ENCODE measurements at regions not wholly inside any gene's neighbourhood (a gene's known extent, or its start where the extent isn't known, plus 50 kb on each side); places are given as distances from the start of the nearest gene placed in this dataset.

- TF ChIP-seq, protein P1, sequence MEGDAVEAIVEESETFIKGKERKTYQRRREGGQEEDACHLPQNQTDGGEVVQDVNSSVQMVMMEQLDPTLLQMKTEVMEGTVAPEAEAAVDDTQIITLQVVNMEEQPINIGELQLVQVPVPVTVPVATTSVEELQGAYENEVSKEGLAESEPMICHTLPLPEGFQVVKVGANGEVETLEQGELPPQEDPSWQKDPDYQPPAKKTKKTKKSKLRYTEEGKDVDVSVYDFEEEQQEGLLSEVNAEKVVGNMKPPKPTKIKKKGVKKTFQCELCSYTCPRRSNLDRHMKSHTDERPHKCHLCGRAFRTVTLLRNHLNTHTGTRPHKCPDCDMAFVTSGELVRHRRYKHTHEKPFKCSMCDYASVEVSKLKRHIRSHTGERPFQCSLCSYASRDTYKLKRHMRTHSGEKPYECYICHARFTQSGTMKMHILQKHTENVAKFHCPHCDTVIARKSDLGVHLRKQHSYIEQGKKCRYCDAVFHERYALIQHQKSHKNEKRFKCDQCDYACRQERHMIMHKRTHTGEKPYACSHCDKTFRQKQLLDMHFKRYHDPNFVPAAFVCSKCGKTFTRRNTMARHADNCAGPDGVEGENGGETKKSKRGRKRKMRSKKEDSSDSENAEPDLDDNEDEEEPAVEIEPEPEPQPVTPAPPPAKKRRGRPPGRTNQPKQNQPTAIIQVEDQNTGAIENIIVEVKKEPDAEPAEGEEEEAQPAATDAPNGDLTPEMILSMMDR (IDR thresholded peaks at IDR 0.05): no peak
- no peak for TF ChIP-seq POLR2A (IDR thresholded peaks at IDR 0.05)
Observed at GRCh38 chr3:31249545-31249944, 283.2 kb upstream of the STT3B start.

Measured in esophagus squamous epithelium (tissue), 4 donors.